ENCODE measurements at regions not wholly inside any gene's neighbourhood (a gene's known extent, or its start where the extent isn't known, plus 50 kb on each side); places are given as distances from the start of the nearest gene placed in this dataset.

- DNase-seq (ENCODE audit: low read depth): peak; percentile 29
These were observed 354.6 kb upstream of the RASGEF1B start for GRCh38 chr4:81826335-81826734.

GRCh38 chr4:81818385-81818920, 346.7 kb upstream of the RASGEF1B start:
- DNase-seq (ENCODE audit: low read depth): no peak

- no peak for DNase-seq (ENCODE audit: low read depth)
These were observed 344.5 kb upstream of the RASGEF1B start for GRCh38 chr4:81816031-81816761.

GRCh38 chr4:81814987-81815541, 343.4 kb upstream of the RASGEF1B start:
- DNase-seq (ENCODE audit: low read depth): peak; percentile 25

GRCh38 chr4:81811562-81812293, 340.0 kb upstream of the RASGEF1B start:
- no peak for DNase-seq (ENCODE audit: low read depth)

- DNase-seq (ENCODE audit: low read depth): no peak
These were observed 336.4 kb upstream of the RASGEF1B start for GRCh38 chr4:81808011-81808672.

GRCh38 chr4:81807386-81807785, 335.7 kb upstream of the RASGEF1B start:
- DNase-seq (ENCODE audit: low read depth): no peak

- DNase-seq (ENCODE audit: low read depth): no peak
These were observed 334.8 kb upstream of the RASGEF1B start for GRCh38 chr4:81806485-81806884.

- DNase-seq (ENCODE audit: low read depth): no peak
These were observed 333.1 kb upstream of the RASGEF1B start for GRCh38 chr4:81804849-81805248.

GRCh38 chr4:81802285-81802846, 330.7 kb upstream of the RASGEF1B start:
- no peak for DNase-seq (ENCODE audit: low read depth)

GRCh38 chr4:81799371-81799770, 327.7 kb upstream of the RASGEF1B start:
- no peak for DNase-seq (ENCODE audit: low read depth)

- DNase-seq (ENCODE audit: low read depth): no peak
These were observed 325.3 kb upstream of the RASGEF1B start for GRCh38 chr4:81796790-81797528.

GRCh38 chr4:81792521-81792920, 320.8 kb upstream of the RASGEF1B start:
- DNase-seq (ENCODE audit: low read depth): no peak

- no peak for DNase-seq (ENCODE audit: low read depth)
These were observed 318.8 kb upstream of the RASGEF1B start for GRCh38 chr4:81790477-81790876.

- DNase-seq (ENCODE audit: low read depth): no peak
These were observed 318.2 kb upstream of the RASGEF1B start for GRCh38 chr4:81789741-81790399.

GRCh38 chr4:81789158-81789557, 317.5 kb upstream of the RASGEF1B start:
- DNase-seq (ENCODE audit: low read depth): no peak

GRCh38 chr4:81786766-81787165, 315.1 kb upstream of the RASGEF1B start:
- no peak for DNase-seq (ENCODE audit: low read depth)

- peak; percentile 34 for DNase-seq (ENCODE audit: low read depth)
These were observed 314.5 kb upstream of the RASGEF1B start for GRCh38 chr4:81786063-81786763.

- DNase-seq (ENCODE audit: low read depth): no peak
These were observed 313.6 kb upstream of the RASGEF1B start for GRCh38 chr4:81785338-81785737.

GRCh38 chr4:81783558-81783957, 311.9 kb upstream of the RASGEF1B start:
- no peak for DNase-seq (ENCODE audit: low read depth)
